HEK293T (cell line): ENCODE measurements at regions not wholly inside any gene's neighbourhood (a gene's known extent, or its start where the extent isn't known, plus 50 kb on each side); places are given as distances from the start of the nearest gene placed in this dataset.
"Not testable (repeated sequence)": the region's sequence is repeated elsewhere in the genome, so short reads cannot be mapped to it uniquely, and the experiment has no call there.

Experiments
- CTCF ChIA-PET: fragments of 350-600 bp; formaldehyde crosslinking; extraction: SDS; loops from one replicate; lab custom pipeline; 2021; ENCODE audit warnings: antibody characterized with exemption, inconsistent platforms; lab: Yijun Ruan, JAX
- POLR2A ChIA-PET: fragments of 350-600 bp; formaldehyde crosslinking; extraction: SDS; loops from one replicate; lab custom pipeline; 2020; ENCODE audit warnings: antibody characterized with exemption, inconsistent platforms; lab: Yijun Ruan, JAX
- DNase-seq: peaks from one replicate; pipeline ENCODE4 v3.0.0; 2012; ENCODE audit warnings: mixed read lengths; ENCODE audit errors: extremely low spot score
- ARNT ChIP-seq: fragments of 450-650 bp; IDR thresholded peaks from 2 replicates; pipeline ENCODE4 v1.6.1; 2017; ENCODE audit warnings: mild to moderate bottlenecking
- BHLHE40 ChIP-seq: fragments of 450-650 bp; IDR thresholded peaks from 2 replicates; pipeline ENCODE4 v1.6.1; 2016; ENCODE audit warnings: mild to moderate bottlenecking, moderate library complexity, borderline replicate concordance
- CTBP1 ChIP-seq: fragments of 450-650 bp; IDR thresholded peaks from 2 replicates; pipeline ENCODE4 v1.6.1; 2016; ENCODE audit warnings: borderline replicate concordance
- ELF4 ChIP-seq: fragments of 450-650 bp; IDR thresholded peaks from 2 replicates; pipeline ENCODE4 v1.6.1; 2017; ENCODE audit warnings: antibody characterized with exemption
- FOXA1 ChIP-seq: fragments of 450-650 bp; IDR thresholded peaks from 2 replicates; pipeline ENCODE4 v1.6.1; 2016; ENCODE audit warnings: mild to moderate bottlenecking
- FOXK2 ChIP-seq: fragments of 450-650 bp; IDR thresholded peaks from 2 replicates; pipeline ENCODE4 v1.6.1; 2016; ENCODE audit warnings: mild to moderate bottlenecking
- FOXM1 ChIP-seq: fragments of 450-650 bp; IDR thresholded peaks from 2 replicates; pipeline ENCODE4 v1.6.1; 2017; ENCODE audit warnings: mild to moderate bottlenecking, borderline replicate concordance
- HDGF ChIP-seq: fragments of 450-650 bp; IDR thresholded peaks from 2 replicates; pipeline ENCODE4 v1.6.1; 2017; ENCODE audit warnings: antibody characterized with exemption, borderline replicate concordance
- L3MBTL2 ChIP-seq: fragments of 450-650 bp; conservative IDR thresholded peaks from 2 replicates; pipeline ENCODE4 v1.6.1; 2016; ENCODE audit warnings: mild to moderate bottlenecking
- LEF1 ChIP-seq: fragments of 450-650 bp; IDR thresholded peaks from 2 replicates; pipeline ENCODE4 v1.6.1; 2017; ENCODE audit warnings: mild to moderate bottlenecking, borderline replicate concordance
- NFRKB ChIP-seq: fragments of 450-650 bp; IDR thresholded peaks from 2 replicates; pipeline ENCODE4 v1.6.1; 2016; ENCODE audit warnings: mild to moderate bottlenecking, moderate library complexity
- SP1 ChIP-seq: fragments of 450-650 bp; IDR thresholded peaks from 2 replicates; pipeline ENCODE4 v1.6.1; 2017
- SUZ12 ChIP-seq: fragments of 450-650 bp; IDR thresholded peaks from 2 replicates; pipeline ENCODE4 v1.6.1; 2016; ENCODE audit warnings: mild to moderate bottlenecking
- TARDBP ChIP-seq: fragments of 450-650 bp; IDR thresholded peaks from 2 replicates; pipeline ENCODE4 v1.6.1; 2016
- ZNF384 ChIP-seq: fragments of 450-650 bp; IDR thresholded peaks from 2 replicates; pipeline ENCODE4 v1.6.1; 2016
- TF ChIP-seq, protein P1 (sequence below): fragments of 450-650 bp; IDR thresholded peaks from 2 replicates; pipeline ENCODE4 v1.6.1; 2016

DNA sequence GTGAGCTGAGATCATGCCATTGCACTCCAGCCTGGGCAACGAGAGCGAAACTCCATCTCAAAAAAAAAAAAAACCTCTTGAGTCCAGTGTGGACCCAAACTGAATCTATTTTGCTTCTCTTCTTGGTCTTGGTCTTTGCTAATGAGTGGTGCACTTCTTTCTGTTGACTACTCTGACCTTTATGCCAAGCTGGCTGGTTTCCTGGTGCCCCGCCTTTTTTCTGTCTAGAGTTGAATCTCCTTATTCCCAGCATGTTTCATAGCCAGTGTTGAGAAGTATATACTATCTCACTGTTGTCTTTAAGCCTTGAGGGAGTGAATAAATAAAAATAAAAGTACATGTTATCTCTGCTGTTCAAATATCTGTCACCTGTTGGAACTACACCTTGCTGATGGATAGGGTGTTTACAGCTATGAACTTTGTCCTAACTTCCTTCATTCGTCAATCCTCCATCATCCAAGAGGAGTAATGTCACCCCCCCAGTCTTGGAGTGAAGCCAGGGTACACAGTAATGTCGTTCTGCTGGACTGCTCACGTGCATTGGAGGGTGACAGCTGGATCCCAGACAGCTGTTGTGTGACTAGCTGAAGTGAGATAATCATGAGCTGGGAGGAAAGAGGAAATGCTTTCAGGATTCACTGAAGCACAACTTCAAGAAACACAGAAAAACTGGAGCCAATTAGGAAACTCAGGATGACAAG lies 99.3 kb upstream of the PRKG2 start:
- DNase-seq: no peak
- TF ChIP-seq CTBP1: no peak
- TF ChIP-seq L3MBTL2: no peak
- TF ChIP-seq HDGF: no peak
- no peak for TF ChIP-seq TARDBP
- no peak for TF ChIP-seq ZNF384
- TF ChIP-seq NFRKB: no peak
- TF ChIP-seq SUZ12: no peak
- no peak for TF ChIP-seq SP1
- no peak for TF ChIP-seq FOXM1
- CTCF ChIA-PET: no interaction called here
- POLR2A ChIA-PET: no interaction called here

DNA sequence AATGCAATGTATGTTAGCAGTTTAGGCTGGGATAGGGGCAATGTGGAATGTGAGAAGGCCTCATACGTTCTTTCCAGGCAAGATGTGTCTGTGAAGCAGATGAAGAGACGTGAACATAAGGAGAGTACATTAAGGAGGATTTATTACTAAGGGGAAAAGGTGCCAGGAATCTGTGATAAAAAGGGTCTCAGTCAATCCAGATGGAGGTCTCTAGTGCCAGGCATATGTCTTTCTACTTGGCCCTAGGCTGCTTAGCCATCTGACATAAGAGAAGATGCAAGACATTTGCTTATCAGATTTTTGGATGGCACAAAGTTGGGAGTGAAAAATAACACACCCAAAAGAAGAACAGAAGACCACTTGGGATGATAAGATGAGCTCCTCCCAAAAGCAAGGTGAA lies 93.0 kb upstream of the PRKG2 start:
- TF ChIP-seq TARDBP (no peak), ZNF384 (no peak), ELF4 (no peak), FOXA1 (no peak), LEF1 (no peak), ARNT (no peak), HDGF (no peak), NFRKB (no peak), FOXK2 (no peak), SP1 (no peak), CTBP1 (no peak), FOXM1 (no peak), L3MBTL2 (no peak), BHLHE40 (no peak), SUZ12 (no peak)
- TF ChIP-seq, protein P1, sequence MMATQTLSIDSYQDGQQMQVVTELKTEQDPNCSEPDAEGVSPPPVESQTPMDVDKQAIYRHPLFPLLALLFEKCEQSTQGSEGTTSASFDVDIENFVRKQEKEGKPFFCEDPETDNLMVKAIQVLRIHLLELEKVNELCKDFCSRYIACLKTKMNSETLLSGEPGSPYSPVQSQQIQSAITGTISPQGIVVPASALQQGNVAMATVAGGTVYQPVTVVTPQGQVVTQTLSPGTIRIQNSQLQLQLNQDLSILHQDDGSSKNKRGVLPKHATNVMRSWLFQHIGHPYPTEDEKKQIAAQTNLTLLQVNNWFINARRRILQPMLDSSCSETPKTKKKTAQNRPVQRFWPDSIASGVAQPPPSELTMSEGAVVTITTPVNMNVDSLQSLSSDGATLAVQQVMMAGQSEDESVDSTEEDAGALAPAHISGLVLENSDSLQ: no peak
- DNase-seq: no peak
- ChIA-PET POLR2A (no interaction called here), CTCF (no interaction called here)

DNA sequence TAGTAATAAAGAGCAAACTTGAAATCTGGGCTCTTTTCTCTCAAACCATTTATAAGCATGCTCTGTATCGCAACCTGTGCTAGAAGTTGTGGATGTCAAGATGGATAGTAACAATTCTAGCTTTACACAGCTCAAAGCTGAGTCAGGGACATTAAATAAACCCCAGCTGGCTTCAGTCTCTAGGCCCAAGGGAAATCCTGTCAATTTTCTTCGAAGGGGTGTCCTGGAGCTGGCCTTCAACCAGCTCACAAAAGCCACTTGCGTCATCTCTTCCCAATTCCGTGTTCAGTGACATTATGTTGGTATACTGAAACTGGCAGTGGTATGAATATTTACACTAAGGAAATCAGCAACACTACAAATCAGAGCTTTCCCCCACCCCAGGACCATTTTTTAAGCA lies 89.8 kb upstream of the PRKG2 start:
- CTCF ChIA-PET: no interaction called here
- POLR2A ChIA-PET: no interaction called here
- no peak for TF ChIP-seq ZNF384
- TF ChIP-seq L3MBTL2: no peak
- no peak for TF ChIP-seq ELF4
- no peak for TF ChIP-seq NFRKB
- TF ChIP-seq BHLHE40: no peak
- no peak for TF ChIP-seq HDGF
- no peak for TF ChIP-seq LEF1
- TF ChIP-seq FOXM1: no peak
- no peak for TF ChIP-seq SUZ12
- DNase-seq: no peak

DNA sequence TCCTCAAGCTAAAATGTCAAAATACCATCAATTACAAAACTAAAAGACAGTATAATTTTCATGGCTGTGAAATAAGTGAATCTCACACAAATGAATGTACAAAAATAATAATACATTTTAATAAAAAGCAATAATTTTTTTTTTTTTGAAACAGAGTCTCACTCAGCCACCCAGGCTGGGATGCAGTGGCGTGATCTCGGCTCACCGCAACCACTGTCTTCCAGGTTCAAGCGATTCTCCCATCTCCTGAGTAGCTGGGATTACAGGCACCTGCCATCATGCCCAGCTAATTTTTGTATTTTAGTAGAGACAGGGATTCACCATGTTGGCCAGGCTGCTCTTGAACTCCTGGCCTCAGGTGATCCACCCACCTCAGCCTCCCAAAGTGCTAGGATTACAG lies 85.3 kb upstream of the PRKG2 start:
- not testable (repeated sequence) for DNase-seq
- CTCF ChIA-PET: interaction anchor here (0.6 kb wide), 1 partner anchor 168 kb away, joined by 7 read pairs; no protein-coding TSS in a partner anchor

DNA sequence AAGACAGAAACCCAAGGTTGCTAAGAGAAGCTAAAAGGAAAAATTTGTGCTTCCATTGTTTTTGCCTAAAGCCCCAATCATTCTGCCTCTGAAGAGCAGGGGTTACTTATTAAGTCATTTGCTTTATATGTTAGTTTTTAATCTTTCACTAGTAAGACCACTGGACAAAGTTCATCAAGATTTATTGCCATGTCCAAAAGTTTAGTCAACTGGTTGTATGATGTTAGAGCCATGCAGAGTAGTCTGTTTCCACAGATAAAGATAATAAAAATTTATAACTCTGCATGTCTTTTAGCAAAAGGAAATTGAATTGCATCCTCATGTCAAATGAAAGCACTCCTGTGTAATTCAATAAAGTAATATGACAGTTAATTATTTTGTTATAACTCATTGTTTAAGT lies 75.8 kb upstream of the PRKG2 start:
- DNase-seq: no peak
- POLR2A ChIA-PET: no interaction called here
- CTCF ChIA-PET: no interaction called here
- TF ChIP-seq SUZ12 (no peak), TARDBP (no peak), NFRKB (no peak), LEF1 (no peak), HDGF (no peak), SP1 (no peak), ELF4 (no peak), ARNT (no peak), BHLHE40 (no peak), FOXK2 (no peak), ZNF384 (no peak), FOXM1 (no peak), L3MBTL2 (no peak), FOXA1 (no peak), CTBP1 (no peak)
- TF ChIP-seq, protein P1: no peak

More for the DNA sequence above, 85.3 kb upstream of the PRKG2 start:
- POLR2A ChIA-PET: not testable (repeated sequence)

DNA sequence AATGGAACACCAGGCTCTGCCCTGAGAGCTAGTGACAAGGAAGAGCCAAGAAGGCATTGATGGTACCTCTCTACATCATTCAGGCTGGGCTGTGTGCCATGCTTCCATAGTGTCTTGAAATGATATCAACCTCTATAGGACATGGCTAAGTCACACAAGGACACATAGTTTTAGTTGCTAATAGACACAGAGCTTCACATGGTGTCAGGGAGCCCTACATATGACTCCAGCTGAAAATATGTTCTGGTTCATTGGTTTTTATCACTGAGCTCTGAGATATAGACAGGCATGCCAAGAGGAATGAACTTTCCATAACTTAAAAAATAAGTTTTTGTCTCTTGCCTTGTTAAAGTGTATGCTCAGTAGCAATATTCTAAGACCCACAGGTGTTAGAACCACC lies 72.1 kb upstream of the PRKG2 start:
- TF ChIP-seq SUZ12 (no peak), ZNF384 (no peak), CTBP1 (no peak), HDGF (no peak), BHLHE40 (no peak), ELF4 (no peak), FOXA1 (no peak)
- TF ChIP-seq, protein P1: no peak
- DNase-seq: no peak
- CTCF ChIA-PET: no interaction called here
- POLR2A ChIA-PET: no interaction called here

DNA sequence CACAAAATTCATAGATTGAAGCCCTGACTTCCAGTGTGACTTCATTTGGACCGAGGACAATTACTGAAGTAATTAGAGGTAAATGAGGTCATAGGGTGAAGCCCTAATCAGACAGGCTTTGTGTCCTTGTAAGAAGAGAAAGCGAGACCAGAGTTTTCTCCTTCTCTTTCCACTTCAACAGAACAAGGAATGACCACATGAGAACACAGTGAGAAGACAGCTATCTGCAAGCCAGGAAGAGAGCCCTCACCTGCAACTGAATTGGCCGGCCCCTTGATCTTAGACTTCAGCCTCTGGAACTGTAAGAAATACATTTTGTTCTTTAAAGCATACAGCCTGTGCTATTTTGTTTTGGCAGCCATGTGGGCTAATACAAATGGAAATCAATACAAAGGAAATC lies 67.1 kb upstream of the PRKG2 start:
- no peak for DNase-seq
- no peak for TF ChIP-seq BHLHE40
- no peak for TF ChIP-seq TARDBP
- no peak for TF ChIP-seq L3MBTL2
- TF ChIP-seq FOXA1: no peak
- no peak for TF ChIP-seq LEF1
- no peak for TF ChIP-seq FOXM1
- no peak for TF ChIP-seq SUZ12
- TF ChIP-seq ZNF384: no peak
- TF ChIP-seq ELF4: no peak
- TF ChIP-seq SP1: no peak
- TF ChIP-seq NFRKB: no peak
- TF ChIP-seq HDGF: no peak
- TF ChIP-seq, protein P1: no peak
- no peak for TF ChIP-seq FOXK2
- TF ChIP-seq CTBP1: no peak
- TF ChIP-seq ARNT: no peak
- ChIA-PET POLR2A (no interaction called here), CTCF (no interaction called here)
